ENCODE measurements at regions not wholly inside any gene's neighbourhood (a gene's known extent, or its start where the extent isn't known, plus 50 kb on each side); places are given as distances from the start of the nearest gene placed in this dataset.

- Histone ChIP-seq H3K27me3 (no peaks in the 10 kb centered on the region), H3K27ac (no peak overlapping the region), H3K4me3 (no peak overlapping the region), H3K36me3 (replicated peaks in 1 of 2) (no peaks in the 10 kb centered on the region), H3K4me1 (replicated peaks in 1 of 2) (no peaks in the 10 kb centered on the region), H3K9me3 (replicated peaks in 1 of 3) (no peaks in the 10 kb centered on the region)
- 82 to 94% (median 85%) methylated on average over 1 of the region's 1 CpG for WGBS, 4 donors
- intact Hi-C loops (cut with DNase I): no loop called here
- no peak for TF ChIP-seq POLR2A (IDR thresholded peaks at IDR 0.05)
- TF ChIP-seq CTCF (IDR thresholded peaks at IDR 0.05): no peak
- no peak for DNase-seq
These were observed 483.7 kb upstream of the SPHKAP start for GRCh38 chr2:228665232-228665631.

- 36 to 46% (median 44%) methylated on average over 5 of the region's 5 CpGs for WGBS, 4 donors
- no peak for TF ChIP-seq POLR2A (IDR thresholded peaks at IDR 0.05)
- TF ChIP-seq CTCF (IDR thresholded peaks at IDR 0.05): no peak
- H3K27ac ChIP-seq: peak overlapping the region in 2 of 5 donors; percentile 4 to 57
- no peaks in the 10 kb centered on the region for H3K36me3 ChIP-seq (replicated peaks in 1 of 2)
- intact Hi-C loops (cut with DNase I): loop anchor here in 1 of 2 donors (10.0 kb wide), 2 partner anchors 344 to 614 kb away; no protein-coding TSS in a partner anchor
- peak; percentile 43 to 74 (median 67) for DNase-seq
- peaks cover 7 to 12% of the 10 kb centered on the region in 2 donors for H3K4me1 ChIP-seq (replicated peaks in 1 of 2)
- H3K4me3 ChIP-seq: no peak overlapping the region
- H3K9me3 ChIP-seq (replicated peaks in 1 of 3): peaks cover 0 to 4% (median 0%) of the 10 kb centered on the region in 3 donors
- H3K27me3 ChIP-seq: no peaks in the 10 kb centered on the region
These were observed 477.5 kb upstream of the SPHKAP start for GRCh38 chr2:228658998-228659397.

- TF ChIP-seq CTCF (IDR thresholded peaks at IDR 0.05) (peak; percentile 35 to 74 (median 64)), POLR2A (IDR thresholded peaks at IDR 0.05) (no peak)
- no peak for DNase-seq
- Histone ChIP-seq H3K9me3 (replicated peaks in 1 of 3) (peaks cover 0 to 4% (median 0%) of the 10 kb centered on the region in 3 donors), H3K4me1 (replicated peaks in 1 of 2) (peaks cover 7 to 15% of the 10 kb centered on the region in 2 donors), H3K4me3 (no peak overlapping the region), H3K27me3 (no peaks in the 10 kb centered on the region), H3K27ac (peak overlapping the region in 1 of 5 donors; percentile 18), H3K36me3 (replicated peaks in 1 of 2) (no peaks in the 10 kb centered on the region)
- 39 to 52% (median 50%) methylated on average over 6 of the region's 6 CpGs for WGBS, 4 donors
- intact Hi-C loops (cut with DNase I): loop anchor here in 1 of 2 donors (10.0 kb wide), 2 partner anchors 343 to 613 kb away; no protein-coding TSS in a partner anchor
These were observed 476.4 kb upstream of the SPHKAP start for GRCh38 chr2:228657807-228658402.

- H3K4me1 ChIP-seq (replicated peaks in 1 of 2): peaks cover 7 to 15% of the 10 kb centered on the region in 2 donors
- no peak overlapping the region for H3K27ac ChIP-seq
- intact Hi-C loops (cut with DNase I): loop anchor here in 1 of 2 donors (10.0 kb wide), 2 partner anchors 341 to 611 kb away; no protein-coding TSS in a partner anchor
- H3K9me3 ChIP-seq (replicated peaks in 1 of 3): peaks cover 0 to 4% (median 0%) of the 10 kb centered on the region in 3 donors
- WGBS, 4 donors: 81 to 98% (median 89%) methylated on average over 2 of the region's 2 CpGs
- no peak for TF ChIP-seq CTCF (IDR thresholded peaks at IDR 0.05)
- no peaks in the 10 kb centered on the region for H3K36me3 ChIP-seq (replicated peaks in 1 of 2)
- H3K4me3 ChIP-seq: no peak overlapping the region
- DNase-seq: no peak
- H3K27me3 ChIP-seq: no peaks in the 10 kb centered on the region
These were observed 473.8 kb upstream of the SPHKAP start for GRCh38 chr2:228655331-228655730.
